Breast epithelium (tissue), 3 donors: ENCODE measurements at regions not wholly inside any gene's neighbourhood (a gene's known extent, or its start where the extent isn't known, plus 50 kb on each side); places are given as distances from the start of the nearest gene placed in this dataset.

Experiments
- POLR2A ChIP-seq: fragments of 450-650 bp; IDR thresholded peaks from one replicate; pipeline ENCODE4 v1.6.1; 2016; ENCODE audit warnings: antibody characterized with exemption, mild to moderate bottlenecking, moderate library complexity
- TF ChIP-seq, protein P1 (sequence below), 3 donors: fragments of 450-650 bp; IDR thresholded peaks; one replicate each; pipeline ENCODE4 v1.5.1; 2016 to 2017; ENCODE audit warnings: antibody characterized with exemption in 3 of 3, mild to moderate bottlenecking in 3 of 3, moderate library complexity in 3 of 3

DNA sequence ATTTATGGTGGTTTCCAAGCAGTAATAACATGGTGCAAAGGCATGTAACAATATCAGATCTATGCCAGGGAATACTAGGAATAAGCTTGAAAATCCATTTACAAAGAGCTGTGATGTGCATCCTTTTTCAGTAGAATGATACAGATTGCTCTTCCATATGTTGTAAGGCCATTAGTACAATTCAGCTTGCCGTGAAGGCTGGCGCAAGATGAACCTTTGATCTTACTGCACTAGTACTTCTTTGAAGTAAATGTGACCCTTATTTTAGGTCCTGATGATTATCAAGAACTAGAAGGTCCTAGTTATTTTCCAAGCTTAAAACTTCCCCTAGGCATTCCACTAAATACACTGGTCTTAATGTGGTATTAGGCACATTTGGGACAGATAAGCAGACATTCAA, 210.1 kb upstream of the CD96 start:
- TF ChIP-seq, protein P1, sequence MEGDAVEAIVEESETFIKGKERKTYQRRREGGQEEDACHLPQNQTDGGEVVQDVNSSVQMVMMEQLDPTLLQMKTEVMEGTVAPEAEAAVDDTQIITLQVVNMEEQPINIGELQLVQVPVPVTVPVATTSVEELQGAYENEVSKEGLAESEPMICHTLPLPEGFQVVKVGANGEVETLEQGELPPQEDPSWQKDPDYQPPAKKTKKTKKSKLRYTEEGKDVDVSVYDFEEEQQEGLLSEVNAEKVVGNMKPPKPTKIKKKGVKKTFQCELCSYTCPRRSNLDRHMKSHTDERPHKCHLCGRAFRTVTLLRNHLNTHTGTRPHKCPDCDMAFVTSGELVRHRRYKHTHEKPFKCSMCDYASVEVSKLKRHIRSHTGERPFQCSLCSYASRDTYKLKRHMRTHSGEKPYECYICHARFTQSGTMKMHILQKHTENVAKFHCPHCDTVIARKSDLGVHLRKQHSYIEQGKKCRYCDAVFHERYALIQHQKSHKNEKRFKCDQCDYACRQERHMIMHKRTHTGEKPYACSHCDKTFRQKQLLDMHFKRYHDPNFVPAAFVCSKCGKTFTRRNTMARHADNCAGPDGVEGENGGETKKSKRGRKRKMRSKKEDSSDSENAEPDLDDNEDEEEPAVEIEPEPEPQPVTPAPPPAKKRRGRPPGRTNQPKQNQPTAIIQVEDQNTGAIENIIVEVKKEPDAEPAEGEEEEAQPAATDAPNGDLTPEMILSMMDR (IDR thresholded peaks at IDR 0.05): no peak
- TF ChIP-seq POLR2A: no peak
